ENCODE measurements at regions not wholly inside any gene's neighbourhood (a gene's known extent, or its start where the extent isn't known, plus 50 kb on each side); places are given as distances from the start of the nearest gene placed in this dataset.

GRCh38 chr7:66537876-66538275 is 90.8 kb upstream of the KCTD7 start:
- Histone ChIP-seq H3K27me3 (replicated peaks; ENCODE audit: insufficient read depth) (no peaks in the 10 kb centered on the region), H3K9me3 (no peaks in the 10 kb centered on the region), H3K27ac (no peak overlapping the region), H3K4me1 (replicated peaks) (no peaks in the 10 kb centered on the region), H3K4me3 (no peak overlapping the region), H3K36me3 (no peaks in the 10 kb centered on the region)
- TF ChIP-seq CTCF (IDR thresholded peaks at IDR 0.05) (no peak), POLR2A (IDR thresholded peaks at IDR 0.05) (no peak), POLR2AphosphoS5 (IDR thresholded peaks at IDR 0.05) (no peak)
- 88% methylated on average over 1 of the region's 1 CpG for WGBS
- intact Hi-C loops (cut with DNase I) = no loop called here
- no peak for DNase-seq (ENCODE audit: low spot score)

GRCh38 chr7:66539264-66539623 is 89.4 kb upstream of the KCTD7 start:
- H3K36me3 ChIP-seq = no peaks in the 10 kb centered on the region
- 90% methylated on average over 3 of the region's 3 CpGs for WGBS
- TF ChIP-seq POLR2A (IDR thresholded peaks at IDR 0.05) (no peak), CTCF (IDR thresholded peaks at IDR 0.05) (no peak), POLR2AphosphoS5 (IDR thresholded peaks at IDR 0.05) (no peak)
- H3K4me1 ChIP-seq (replicated peaks) = no peaks in the 10 kb centered on the region
- H3K9me3 ChIP-seq = no peaks in the 10 kb centered on the region
- H3K27ac ChIP-seq = no peak overlapping the region
- H3K4me3 ChIP-seq = no peak overlapping the region
- no peak for DNase-seq (ENCODE audit: low spot score)
- intact Hi-C loops (cut with DNase I) = no loop called here
- no peaks in the 10 kb centered on the region for H3K27me3 ChIP-seq (replicated peaks; ENCODE audit: insufficient read depth)

GRCh38 chr7:66539902-66540375 is 88.7 kb upstream of the KCTD7 start:
- DNase-seq (ENCODE audit: low spot score) = no peak
- no peaks in the 10 kb centered on the region for H3K36me3 ChIP-seq
- no peak overlapping the region for H3K27ac ChIP-seq
- WGBS = 78% methylated on average over 8 of the region's 8 CpGs
- no peaks in the 10 kb centered on the region for H3K9me3 ChIP-seq
- no peaks in the 10 kb centered on the region for H3K27me3 ChIP-seq (replicated peaks; ENCODE audit: insufficient read depth)
- no peaks in the 10 kb centered on the region for H3K4me1 ChIP-seq (replicated peaks)
- TF ChIP-seq POLR2AphosphoS5 (IDR thresholded peaks at IDR 0.05) (no peak), POLR2A (IDR thresholded peaks at IDR 0.05) (no peak), CTCF (IDR thresholded peaks at IDR 0.05) (no peak)
- intact Hi-C loops (cut with DNase I) = no loop called here
- H3K4me3 ChIP-seq = no peak overlapping the region

GRCh38 chr7:66542049-66542448 is 86.6 kb upstream of the KCTD7 start:
- TF ChIP-seq CTCF (IDR thresholded peaks at IDR 0.05) = no peak
- TF ChIP-seq POLR2A (IDR thresholded peaks at IDR 0.05) = no peak
- TF ChIP-seq POLR2AphosphoS5 (IDR thresholded peaks at IDR 0.05) = no peak
- H3K27ac ChIP-seq = no peak overlapping the region

GRCh38 chr7:66542528-66543269 is 86.0 kb upstream of the KCTD7 start:
- H3K36me3 ChIP-seq = no peaks in the 10 kb centered on the region
- no peaks in the 10 kb centered on the region for H3K27me3 ChIP-seq (replicated peaks; ENCODE audit: insufficient read depth)

More at GRCh38 chr7:66542049-66542448, 86.6 kb upstream of the KCTD7 start:
- intact Hi-C loops (cut with DNase I) = no loop called here
- no peaks in the 10 kb centered on the region for H3K4me1 ChIP-seq (replicated peaks)
- no peak overlapping the region for H3K4me3 ChIP-seq
- no peak for DNase-seq (ENCODE audit: low spot score)
- H3K9me3 ChIP-seq = no peaks in the 10 kb centered on the region
- 88% methylated on average over 5 of the region's 5 CpGs for WGBS
- no peaks in the 10 kb centered on the region for H3K27me3 ChIP-seq (replicated peaks; ENCODE audit: insufficient read depth)
- no peaks in the 10 kb centered on the region for H3K36me3 ChIP-seq

More at GRCh38 chr7:66542528-66543269, 86.0 kb upstream of the KCTD7 start:
- DNase-seq (ENCODE audit: low spot score) = no peak
- H3K4me1 ChIP-seq (replicated peaks) = no peaks in the 10 kb centered on the region
- 77% methylated on average over 11 of the region's 14 CpGs for WGBS
- intact Hi-C loops (cut with DNase I) = no loop called here
- no peak overlapping the region for H3K27ac ChIP-seq
- no peak overlapping the region for H3K4me3 ChIP-seq
- no peaks in the 10 kb centered on the region for H3K9me3 ChIP-seq
- TF ChIP-seq CTCF (IDR thresholded peaks at IDR 0.05) = no peak
- TF ChIP-seq POLR2A (IDR thresholded peaks at IDR 0.05) = no peak
- no peak for TF ChIP-seq POLR2AphosphoS5 (IDR thresholded peaks at IDR 0.05)
